GM19351 (cell line): ENCODE measurements at regions not wholly inside any gene's neighbourhood (a gene's known extent, or its start where the extent isn't known, plus 50 kb on each side); places are given as distances from the start of the nearest gene placed in this dataset.

Source experiments
- ATAC-seq: cut with Tn5 transposase; IDR thresholded peaks from one replicate; pipeline ENCODE4 v1.9.1; 2021; ENCODE audit warnings: mild to moderate bottlenecking, moderate library complexity; ENCODE audit not compliant: unreplicated experiment

DNA sequence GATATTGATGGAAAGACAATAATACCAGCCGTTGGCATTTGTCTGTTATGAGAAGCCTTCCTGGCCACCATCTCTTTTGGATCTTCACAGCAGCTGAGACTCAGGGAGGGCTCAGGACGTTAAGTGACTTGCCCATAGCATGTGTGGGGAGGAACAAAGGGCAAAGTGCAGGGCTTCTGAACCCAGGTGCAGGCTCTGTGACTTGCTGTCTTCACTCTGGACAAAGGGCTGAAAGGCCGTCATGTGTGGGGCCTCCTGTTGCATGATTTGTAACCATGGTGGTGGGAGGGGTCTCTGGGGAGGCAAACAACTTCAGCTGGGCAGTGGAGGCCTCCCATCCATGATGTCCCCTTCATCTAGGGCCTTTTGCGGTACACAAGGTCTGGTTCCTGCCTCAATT, 65.5 kb upstream of the SIX2 start:
- no peak for ATAC-seq

DNA sequence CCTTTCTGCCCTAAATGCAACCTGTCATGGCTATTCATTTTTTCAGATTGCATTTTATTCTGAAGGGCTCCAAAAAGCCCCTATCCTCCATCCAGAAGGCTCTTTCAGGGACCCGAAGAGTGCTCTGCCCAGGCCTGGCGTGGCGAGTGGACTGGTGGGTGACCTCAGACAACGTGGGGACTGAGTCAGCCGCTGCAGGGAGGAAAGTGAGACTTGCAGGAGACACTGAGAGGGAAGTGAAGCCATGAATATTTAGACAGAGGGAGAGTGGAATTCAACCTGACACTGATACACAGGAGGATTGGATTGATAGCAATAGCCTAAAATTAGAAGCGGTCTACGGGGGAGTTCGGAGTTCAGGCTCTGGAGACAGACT, 63.6 kb upstream of the SIX2 start:
- ATAC-seq: no peak

GRCh38 chr2:45072064-45072861, 63.0 kb upstream of the SIX2 start:
- no peak for ATAC-seq

GRCh38 chr2:45070113-45070652, 60.9 kb upstream of the SIX2 start:
- ATAC-seq: no peak

DNA sequence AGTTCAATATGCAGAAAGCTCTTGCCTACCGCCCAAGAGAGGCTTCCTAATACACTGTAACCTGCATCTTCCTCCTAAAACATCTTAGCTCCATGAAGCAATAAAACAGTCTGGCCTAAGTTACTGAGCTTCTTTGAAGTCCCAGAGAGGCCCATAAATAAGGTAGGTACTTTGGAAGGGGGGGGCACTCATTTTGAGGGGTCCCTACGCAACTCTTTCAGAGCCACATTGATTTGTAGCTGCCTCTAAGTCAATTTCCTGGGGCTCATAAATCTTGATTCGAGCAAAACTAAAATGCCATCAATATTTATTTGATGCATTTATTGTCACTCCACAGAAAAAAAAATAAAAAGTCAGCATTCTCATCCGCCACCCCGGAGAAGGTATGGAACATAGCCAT, 60.4 kb upstream of the SIX2 start:
- ATAC-seq: no peak

GRCh38 chr2:45068571-45069140, 59.4 kb upstream of the SIX2 start:
- no peak for ATAC-seq

DNA sequence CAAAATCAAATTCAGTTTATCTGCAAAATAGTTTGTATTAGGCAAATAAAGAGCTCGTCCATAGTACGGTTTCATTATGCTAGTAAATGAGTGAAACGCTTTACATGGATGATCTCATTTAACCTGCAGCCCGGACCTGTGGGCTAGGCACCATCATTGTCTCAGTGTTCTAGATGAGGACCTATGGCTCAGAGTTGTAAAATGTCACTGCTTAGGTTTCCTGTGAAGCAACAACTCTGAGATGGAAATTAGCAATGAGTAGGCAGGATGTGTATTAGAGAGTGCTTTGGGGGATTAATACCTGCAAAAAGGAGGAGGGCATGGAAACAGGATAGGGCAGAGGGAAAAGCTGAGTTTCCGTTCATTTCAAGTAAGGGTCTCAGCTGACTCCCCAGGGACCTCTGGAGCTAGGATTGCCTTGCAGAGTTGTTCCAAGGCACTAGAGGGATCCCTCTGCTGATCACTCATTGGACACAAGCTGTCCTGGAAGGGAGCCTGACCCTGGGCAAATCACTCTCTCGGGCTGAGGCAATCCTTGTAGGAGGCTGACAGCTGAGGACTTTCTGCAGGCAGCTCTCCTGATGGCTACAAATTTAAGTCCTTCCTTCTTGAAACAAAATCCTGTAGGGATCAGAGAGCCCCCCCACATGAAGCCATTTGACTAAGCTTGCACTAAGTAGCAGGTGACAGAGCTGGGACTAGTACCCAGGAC, 58.8 kb upstream of the SIX2 start:
- no peak for ATAC-seq
